AML-193 (cell line): ENCODE measurements at regions not wholly inside any gene's neighbourhood (a gene's known extent, or its start where the extent isn't known, plus 50 kb on each side); places are given as distances from the start of the nearest gene placed in this dataset.
"Not testable (repeated sequence)": the region's sequence is repeated elsewhere in the genome, so short reads cannot be mapped to it uniquely, and the experiment has no call there.

ENCODE experiments used
- DNase-seq, 2 experiments: peaks; one replicate each; lab custom pipeline; 2025; lab: John Stamatoyannopoulos, UW

DNA sequence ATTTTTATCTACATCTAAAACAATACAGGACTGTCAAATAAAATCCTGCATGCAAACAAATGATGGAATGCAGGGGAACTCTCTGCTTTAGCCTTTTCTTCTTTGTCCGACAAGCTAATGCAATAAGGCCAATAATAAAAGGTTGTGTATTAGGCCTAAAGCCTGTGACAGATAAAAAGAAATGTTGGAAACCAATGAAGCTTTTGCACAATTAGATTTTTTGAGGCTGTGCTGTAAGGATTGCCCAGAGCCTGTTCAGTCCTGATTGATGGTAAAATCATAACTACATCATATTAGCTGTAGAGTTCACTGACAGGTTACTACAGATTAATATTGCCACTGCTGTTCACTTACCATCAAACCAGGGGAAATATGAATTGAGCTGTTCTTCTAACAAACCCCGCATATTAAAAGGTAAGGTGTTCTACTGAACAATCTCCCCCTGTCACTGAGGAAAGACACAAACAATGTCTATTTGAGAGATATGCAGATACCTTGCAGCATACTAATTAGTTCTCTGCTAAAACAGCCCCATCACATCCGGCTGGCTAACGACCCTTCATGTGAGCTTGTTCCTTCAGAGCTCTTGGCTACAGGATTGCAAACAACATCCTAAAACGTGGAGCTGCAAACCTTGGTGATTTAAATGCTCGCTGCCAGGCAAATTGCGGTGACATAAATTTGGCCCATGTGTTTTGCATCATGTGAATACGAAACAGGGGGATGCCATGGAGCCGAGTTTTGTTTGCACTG lies 305.4 kb downstream of the MTX2 start:
- DNase-seq, result no peak

DNA sequence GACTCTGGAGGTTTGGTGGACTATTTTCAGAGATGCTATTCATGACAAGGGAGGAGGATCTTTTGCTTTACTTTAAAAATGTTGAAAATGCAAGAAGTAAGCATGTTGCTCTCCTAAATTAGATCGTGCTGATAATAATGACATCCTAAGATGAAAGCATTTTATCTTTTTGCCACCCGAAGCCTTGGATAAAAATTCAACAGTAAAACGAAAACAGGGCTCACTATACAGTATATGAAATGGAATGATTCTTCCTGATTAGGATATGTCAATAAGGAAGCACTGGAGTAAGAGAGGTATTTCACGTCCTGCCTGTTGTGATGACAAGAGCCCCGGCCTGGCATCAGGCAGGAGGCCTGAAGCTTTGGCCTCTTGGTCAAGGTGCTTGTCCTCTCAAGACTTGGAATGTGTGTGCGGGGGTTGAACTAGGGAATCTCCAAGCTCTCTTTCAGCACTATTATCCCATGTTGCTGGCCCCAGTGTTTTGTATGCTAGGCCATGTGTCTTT lies 306.0 kb downstream of the MTX2 start:
- DNase-seq, result no peak

DNA sequence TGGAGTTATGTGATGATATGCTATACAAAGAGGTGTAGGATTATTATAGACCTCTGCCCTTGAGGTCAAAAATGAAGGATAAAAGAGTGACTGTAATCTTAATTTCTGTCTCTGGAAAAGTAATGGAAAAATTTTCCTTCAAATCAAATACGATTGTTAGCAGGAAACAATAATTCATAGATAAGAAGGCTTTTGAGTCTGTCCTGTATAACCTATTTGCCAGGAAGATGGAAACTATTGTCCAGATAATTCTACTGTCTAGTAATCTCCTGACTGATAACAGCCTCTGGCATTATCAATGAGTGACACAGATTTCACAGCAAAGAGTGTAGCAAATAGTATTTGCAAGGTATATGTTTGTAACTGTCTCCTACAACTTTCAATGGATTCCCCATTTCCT lies 307.8 kb downstream of the MTX2 start:
- DNase-seq, result no peak

DNA sequence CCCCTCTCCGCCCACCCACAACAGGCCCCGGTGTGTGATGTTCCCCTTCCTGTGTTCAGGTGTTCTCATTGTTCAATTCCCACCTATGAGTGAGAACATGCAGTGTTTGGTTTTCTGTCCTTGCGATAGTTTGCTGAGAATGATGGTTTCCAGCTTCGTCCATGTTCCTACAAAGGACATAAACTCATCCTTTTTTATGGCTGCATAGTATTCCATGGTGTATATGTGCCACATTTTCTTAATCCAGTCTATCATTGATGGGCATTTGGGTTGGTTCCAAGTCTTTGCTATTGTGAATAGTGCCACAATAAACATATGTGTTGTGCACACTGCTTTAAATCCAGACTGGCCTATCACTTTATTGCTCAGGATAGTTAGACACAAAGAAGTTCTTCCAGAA lies 309.1 kb downstream of the MTX2 start:
- DNase-seq, result not testable (repeated sequence)

DNA sequence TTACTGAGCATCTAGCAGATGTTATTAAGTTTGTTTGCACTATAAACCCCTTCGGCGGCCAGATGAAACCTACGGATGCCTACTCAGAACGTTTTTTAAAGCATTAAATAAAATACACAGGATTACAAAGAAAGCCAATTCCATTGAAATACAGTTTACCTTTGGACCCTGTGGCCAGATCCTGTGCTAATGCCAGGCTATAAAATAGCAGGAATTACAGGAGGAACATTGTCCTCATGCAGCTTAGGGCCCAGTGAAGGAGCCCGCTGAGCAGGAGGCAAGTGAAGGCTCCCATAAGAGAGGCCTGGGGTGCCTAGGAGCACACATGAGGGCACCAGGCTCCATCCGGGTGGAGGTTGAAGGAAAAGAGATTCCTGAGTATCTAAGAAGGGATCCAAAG lies 310.4 kb downstream of the MTX2 start:
- DNase-seq, result no peak

DNA sequence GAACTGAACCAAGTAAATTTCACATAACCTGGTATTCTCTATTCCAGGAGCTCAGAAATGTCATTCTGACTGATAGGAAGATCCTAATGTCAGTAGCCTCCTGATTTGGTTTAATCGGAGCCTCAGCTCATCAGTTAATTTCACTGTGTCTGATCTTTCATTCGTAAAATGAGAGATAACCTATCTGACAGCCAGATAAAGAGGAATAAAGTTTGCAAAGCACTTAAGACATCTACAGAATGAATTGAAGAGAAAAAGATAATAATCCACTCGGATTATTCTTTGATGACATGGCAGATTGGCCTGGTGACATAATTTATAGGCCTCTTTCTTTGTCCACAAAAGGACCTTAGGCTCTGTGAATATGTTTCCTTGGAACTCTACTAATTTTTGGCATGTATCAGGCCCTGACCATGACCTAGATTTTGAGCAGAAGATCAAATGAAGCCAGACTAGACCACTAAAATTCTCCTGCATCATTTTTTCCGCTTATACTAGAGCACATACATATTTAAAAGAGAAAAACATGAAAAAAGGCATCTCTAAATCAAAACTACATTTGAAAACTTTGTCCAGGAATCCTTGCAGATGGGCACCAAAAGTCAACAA lies 312.4 kb downstream of the MTX2 start:
- DNase-seq, result no peak

DNA sequence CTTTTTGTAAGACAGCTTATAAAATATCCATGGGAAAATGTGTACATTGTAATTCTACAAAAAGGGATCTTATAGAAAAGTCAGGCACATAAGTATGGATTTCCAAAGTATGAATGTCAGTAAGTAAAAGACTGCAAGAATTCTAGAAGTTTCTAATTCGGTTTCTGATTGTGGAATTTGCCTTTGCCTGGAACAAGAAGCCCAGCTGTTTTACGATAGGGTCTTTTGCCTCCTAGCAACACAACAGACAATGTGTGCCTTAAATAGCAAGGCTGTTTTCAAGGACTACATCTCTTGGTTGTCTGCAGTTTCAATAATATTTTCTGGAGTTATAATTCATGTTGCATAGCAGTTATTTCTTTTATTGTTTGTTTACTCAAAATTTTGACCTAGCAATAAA lies 312.9 kb downstream of the MTX2 start:
- DNase-seq, result no peak

DNA sequence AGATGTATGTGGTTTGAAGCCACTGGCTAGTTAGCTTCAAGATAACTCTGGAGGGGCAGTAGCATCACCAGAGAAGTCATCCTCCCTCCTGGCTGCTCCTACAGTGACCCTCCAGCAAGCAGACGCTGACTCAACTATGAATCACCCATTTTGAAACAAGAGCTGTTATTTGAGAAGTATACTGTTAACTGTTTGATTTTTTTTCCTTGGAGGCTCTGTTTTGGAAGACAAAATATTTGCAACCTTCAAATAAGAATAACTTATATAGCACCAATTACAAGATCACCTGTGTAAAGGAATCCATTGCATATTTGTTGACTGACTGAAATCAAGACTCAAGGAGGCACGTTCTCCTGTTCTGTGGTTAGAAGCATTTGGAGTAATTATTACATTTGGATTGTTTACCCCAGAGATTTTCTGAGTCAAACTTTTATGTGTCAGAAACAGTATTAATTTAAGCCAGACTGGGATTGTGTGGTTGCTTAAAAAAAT lies 313.8 kb downstream of the MTX2 start:
- no peak for DNase-seq

DNA sequence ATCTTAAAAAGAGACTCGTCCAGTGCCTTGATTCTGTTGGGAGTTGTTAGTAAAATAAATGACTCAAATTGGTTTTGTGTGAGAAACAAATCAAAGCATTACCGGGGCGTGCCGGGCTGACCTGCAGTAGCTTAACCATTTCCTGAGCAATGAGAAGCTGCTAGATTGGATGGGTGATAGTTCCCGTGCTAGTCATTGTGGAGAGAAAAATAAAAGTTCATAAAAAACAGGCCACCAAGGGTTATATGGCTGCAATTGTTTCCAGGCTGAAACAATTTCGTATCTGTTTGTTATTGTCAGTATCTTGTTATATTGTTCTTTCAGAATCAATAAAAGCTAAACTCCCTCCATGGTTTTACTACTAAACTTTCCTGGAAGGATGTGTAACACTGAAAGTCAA lies 314.4 kb downstream of the MTX2 start:
- no peak for DNase-seq

DNA sequence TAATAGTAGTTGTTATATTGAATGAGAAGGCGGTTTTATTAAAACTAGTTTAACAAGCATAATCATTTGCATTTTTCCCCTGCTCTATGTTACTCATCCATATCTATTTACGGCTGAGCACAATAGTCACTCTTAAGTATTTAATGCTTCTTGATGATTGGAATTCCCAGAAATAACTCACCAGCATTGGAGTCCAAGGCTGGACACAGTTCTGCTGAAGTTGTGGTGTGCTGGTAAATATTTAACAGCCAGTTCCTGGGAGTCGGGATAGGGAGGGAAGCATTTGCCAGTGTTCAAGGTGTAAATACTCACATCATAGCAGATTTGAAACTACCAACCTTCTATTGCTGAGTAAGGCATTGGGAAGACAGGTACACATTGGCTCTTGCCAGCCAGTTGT lies 315.1 kb downstream of the MTX2 start:
- DNase-seq, result no peak

DNA sequence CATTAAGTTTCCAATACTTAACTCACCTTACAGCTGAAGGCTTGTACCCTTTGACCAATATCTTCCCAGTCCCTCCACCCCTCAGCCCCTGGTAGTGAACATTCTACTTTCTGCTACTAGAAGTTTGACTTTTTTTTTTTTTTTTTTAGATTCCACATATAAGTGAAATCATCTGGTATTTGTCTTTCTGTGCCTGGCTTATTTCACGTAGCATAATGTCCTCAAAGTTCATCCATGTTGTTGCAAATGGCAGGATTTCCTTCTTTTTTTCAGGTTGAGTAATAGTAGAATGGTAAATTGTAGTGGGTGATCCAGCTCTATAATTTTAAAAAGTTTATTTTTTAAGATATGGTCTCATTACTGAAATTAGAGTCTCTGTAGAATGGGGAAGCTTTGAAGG lies 316.0 kb downstream of the MTX2 start:
- no peak for DNase-seq

DNA sequence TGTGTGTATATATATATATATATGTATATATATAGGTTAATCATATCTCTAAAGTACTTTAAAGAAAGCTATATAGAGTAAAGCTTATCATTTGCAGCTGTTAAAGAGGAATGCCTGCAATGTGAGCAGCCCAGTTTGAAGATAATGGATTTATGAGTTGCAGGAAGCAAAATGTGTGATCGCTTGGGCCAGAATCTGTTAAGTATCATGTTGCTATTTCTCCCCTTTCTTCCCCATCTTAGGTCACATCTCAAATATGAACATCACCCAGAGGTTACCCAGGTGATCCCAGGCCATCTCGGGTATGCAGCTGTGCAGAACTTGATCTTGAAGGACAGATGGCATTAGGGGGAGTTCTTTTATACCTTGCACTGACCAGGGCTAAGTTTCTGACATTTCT lies 316.5 kb downstream of the MTX2 start:
- no peak for DNase-seq

DNA sequence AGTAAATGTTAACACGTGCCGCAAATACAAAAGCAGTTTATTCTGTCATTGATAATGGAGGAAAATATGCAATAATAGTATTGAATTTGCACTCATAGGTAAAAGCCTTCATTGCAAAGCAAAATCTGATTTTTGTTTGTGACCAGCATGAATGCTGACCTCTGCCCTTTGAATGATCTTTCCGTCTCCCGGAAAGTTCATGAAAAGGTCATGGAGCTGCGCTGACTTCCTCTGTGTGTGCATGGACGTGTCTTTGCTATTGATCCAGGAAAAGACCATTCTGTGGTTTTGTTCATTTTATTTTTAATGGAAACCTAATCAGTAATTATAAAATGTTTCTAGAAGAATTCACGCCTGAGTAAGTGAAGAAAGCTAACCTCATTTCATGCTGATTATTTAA lies 320.0 kb downstream of the MTX2 start:
- DNase-seq, result no peak

DNA sequence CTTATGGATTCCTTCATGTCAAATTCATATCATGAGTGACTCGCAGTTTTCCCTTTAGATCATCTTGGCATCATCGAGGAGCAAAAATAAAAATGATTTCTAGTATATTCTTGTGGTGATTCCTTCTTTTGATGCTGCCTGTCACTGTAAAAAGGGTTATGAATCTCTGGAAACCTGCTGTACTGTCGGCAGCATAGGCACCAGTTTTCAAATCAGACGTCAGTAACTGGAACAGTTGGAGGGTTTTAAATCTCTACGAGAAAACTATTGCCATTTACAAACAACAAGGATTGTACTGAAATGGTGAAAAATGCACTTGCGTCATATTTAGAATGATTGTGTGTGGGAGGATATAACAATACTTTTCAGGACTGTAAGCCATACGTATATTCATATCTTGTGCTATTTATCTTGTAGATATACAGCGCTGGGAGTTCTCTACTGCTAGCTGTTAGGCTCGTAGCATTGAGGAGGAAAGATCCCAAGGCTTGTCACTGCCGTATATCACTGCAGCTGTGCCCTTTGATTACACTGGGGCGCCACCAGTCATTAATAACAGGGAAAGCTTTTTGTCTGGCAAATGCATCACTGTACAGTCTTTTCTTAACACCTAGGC lies 320.7 kb downstream of the MTX2 start:
- DNase-seq, result no peak

DNA sequence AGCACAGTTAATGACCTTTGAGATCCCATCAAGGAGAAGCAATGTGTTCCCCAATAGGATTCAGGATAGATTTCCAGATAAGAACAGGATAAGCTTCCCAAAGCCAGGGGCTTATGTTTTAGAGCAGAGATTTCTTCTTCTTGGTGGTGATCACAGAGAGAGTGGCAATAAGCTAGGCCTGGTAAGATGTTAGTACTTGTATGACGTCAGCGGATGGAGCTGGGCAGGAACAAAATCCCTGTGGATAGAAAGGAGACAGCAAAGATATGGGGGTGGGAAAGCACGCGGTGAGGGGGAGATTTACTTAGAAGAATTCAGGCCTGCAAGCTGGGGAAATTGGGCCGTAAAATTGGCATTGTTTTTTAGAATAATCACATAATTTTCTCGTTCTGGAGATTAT lies 323.0 kb downstream of the MTX2 start:
- no peak for DNase-seq

DNA sequence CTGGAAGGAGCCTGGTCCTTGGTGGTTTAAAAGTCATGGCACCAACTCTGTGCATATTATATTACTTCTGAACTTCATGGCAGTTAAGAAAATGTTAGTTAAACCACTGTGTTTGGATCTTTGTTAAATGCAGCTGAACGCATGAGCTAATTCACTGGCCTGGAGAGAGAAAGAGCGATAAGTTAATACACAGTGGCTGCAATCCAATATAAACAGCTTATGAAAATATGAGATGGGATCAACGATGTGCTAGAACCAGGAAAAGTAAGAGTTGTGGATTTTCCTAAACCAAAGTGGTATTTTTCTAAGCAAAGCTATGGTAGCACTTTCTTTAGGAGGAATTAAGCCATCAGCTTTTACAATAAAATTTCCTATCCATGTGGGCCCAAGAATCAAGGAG lies 326.7 kb downstream of the MTX2 start:
- DNase-seq, result no peak

DNA sequence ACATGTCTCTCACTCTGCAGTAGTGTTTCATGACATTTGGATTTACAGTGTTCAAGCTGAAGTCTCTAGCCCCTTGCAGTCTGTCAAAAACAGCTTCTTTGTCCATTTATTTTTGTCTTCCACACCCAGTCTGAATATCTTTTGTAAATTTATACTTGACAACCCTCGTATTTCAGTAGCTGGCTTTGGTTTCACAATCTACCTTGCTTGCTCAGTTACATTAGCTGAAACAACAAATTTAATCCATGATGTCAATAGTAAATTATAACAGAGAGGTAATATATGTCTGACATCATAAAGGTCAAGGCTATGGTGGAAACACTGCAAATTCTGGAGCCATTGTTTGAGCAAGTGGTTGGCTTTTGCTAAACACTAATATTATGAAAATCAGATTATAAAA lies 328.7 kb downstream of the MTX2 start:
- no peak for DNase-seq

DNA sequence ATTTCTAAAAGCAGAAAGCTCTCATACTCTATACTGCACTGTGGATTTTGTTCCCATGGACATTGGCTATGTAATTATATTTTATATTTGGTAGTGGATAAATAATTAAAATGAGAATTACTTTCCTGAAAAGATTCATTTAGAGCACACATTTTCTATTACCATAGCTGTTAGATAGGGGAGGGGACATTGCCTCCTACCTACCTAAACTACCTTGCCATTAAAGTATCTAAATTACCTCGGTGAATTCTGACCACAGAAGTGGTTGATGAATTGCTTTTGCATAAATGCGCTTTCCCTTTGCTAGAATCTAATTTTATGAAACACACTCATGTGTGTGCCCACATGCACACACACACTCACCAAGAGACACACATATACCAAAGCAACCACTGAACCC lies 329.1 kb downstream of the MTX2 start:
- DNase-seq, result no peak

DNA sequence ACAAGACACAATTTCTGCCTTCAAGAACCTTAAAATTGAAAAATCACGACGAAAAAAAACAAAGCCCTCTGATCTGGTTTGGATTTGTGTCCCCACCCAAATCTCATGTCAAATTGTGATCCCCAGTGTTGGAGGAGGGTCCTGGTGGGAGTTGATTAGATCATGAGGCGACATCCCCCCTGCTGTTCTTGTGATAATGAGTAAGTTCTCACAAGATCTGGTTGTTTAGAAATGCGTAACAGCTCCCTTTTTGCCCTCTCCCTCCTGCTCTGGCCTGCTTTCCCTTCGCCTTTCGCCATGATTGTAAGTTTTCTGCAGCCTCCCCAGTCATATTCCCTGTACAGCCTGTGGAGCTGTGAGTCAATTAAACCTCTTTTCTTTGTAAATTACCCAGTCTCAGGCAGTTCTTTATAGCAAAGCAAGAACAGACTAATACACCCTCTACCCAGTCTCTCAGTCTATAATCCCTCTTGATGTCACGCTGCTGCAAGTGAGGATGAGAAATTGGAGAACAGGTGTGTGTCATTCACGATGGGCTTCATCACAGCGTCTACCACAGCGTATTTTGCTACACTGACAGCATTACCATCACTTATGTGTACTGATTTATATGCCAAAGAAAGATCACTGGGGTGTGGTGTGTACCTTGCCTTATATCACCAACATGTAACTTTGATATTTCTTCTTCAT lies 330.7 kb downstream of the MTX2 start:
- DNase-seq, result no peak

DNA sequence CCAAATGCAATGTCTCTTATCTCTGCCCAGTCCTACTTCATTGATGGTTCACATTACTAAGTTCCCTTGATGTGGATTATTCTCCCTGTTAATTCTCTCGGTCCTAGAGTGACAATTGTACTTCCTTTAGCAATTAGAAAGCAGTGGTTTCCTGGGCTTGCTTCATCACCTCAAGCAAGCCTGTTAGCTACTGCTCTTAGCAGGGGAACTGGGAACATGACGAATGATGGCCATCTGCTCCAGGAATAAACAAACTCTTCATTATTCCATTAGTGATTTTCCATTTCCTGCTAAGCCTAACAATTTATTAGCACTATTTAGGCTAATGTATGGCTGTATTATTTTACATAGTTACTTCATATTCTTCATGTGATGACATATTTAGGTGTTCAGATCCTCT lies 331.8 kb downstream of the MTX2 start:
- no peak for DNase-seq

DNA sequence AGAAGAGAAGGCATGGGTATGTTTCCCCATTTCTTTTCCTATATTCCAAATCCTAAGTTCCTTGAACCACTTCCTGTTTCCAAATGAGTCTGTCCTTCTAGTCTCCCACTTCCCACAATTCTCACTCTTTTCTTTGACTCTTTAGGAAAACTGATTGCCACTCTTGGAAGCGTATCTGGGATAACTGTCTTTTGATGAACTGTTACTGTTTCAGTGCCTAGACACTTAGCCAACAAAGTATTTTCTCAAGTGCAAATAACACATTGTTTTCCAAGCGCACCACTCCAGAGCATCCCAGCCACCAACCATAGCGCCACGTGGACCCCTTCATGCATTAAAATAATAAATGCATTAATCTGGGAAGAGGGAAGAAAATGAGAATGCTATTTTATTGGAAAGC lies 342.8 kb downstream of the MTX2 start:
- no peak for DNase-seq

DNA sequence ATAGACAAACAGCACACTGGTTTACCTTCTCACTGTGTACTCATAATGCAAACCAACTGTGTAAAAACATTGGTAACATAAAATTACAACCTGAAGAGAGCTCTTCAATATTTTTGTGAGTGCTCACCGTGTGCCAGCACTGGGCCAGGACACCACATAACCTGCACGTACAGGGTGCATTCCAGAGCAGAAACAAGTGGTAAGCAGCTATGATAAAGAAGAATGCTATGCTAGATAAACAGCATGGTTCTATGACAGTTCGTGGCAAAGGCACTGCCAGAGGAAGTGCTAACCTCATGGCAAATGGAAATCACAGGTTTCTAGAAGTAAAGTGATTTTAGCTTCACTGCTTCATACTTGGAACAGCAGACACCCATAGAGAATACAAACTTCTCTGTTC lies 343.5 kb downstream of the MTX2 start:
- DNase-seq, result no peak
